Hindlimb muscle (tissue), 1 donor: ENCODE measurements at regions not wholly inside any gene's neighbourhood (a gene's known extent, or its start where the extent isn't known, plus 50 kb on each side); places are given as distances from the start of the nearest gene placed in this dataset.

Source experiments
- DNase-seq: peaks from one replicate; pipeline ENCODE4 v3.0.0-alpha.2; 2013

- no peak for DNase-seq
These were observed 867.7 kb upstream of the AGA start for GRCh38 chr4:178309890-178310289.

DNA sequence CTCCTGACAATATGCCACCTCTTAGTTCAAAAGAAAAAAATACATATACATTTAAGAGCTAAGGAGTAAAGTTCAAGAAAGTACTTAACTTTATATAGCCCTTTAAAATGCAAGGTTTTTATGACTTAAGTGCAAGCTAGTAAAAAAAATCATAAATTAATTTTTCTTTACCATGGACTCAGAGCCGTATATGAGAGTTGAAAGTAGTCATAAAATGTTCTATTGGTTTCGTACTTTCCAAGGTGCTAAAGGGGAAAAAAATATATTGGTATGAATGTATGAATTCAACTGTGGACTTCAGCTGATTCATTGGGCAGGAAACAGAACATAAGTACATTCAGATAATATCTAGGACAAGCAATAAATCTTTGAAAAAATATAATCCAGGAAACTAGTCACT lies 869.8 kb upstream of the AGA start:
- DNase-seq: no peak

- no peak for DNase-seq
These were observed 872.0 kb upstream of the AGA start for GRCh38 chr4:178314287-178314686.

DNA sequence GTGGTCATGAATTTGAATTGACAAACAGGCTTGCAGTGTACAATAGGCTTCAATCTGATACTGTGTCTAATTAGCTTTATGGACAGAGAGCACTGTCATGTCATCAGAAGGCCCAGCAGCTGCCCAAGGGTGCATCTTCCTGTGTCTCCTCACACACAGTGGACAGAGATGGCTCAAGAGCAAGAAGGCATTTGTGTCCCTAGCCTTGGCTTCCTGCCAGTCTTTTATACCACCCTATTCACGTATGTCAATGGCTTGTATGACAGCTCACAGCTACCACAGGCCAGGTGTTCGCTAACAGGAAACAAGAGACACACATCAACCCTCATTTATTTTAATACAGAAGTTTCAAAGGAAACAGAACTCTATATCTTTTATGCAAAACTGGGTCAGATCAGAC lies 874.0 kb upstream of the AGA start:
- DNase-seq: no peak

- no peak for DNase-seq
These were observed 877.8 kb upstream of the AGA start for GRCh38 chr4:178320003-178320402.

DNA sequence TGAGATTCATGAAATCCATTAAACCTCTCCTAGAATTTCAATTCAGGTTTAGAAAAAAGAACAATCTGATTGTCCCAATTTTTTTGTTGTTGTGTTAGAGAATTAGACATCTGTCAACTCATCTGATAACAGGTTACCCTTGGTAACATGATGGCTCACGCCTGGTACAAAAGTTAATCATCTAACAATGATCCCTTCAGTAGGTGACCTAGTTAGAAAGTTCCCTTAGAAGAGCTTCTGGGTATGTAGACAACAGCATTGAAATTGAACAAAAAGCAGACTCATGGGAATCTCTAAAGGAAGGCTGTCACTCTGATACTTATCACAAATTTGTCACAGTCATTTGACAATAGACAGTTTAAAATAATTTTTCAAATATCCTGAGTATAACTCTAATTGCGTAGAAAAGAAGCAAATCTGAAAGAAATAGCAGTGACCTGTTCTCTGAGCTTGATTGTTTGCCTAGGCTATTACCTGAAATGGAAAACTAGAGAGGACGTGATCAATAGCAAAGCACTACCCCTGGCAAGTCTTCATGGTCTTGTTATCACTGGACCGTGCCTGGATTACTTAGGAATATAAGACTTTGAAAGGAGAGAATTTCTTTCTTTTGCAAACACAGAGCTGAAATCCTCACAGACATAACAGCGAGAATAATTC lies 880.4 kb upstream of the AGA start:
- no peak for DNase-seq

DNA sequence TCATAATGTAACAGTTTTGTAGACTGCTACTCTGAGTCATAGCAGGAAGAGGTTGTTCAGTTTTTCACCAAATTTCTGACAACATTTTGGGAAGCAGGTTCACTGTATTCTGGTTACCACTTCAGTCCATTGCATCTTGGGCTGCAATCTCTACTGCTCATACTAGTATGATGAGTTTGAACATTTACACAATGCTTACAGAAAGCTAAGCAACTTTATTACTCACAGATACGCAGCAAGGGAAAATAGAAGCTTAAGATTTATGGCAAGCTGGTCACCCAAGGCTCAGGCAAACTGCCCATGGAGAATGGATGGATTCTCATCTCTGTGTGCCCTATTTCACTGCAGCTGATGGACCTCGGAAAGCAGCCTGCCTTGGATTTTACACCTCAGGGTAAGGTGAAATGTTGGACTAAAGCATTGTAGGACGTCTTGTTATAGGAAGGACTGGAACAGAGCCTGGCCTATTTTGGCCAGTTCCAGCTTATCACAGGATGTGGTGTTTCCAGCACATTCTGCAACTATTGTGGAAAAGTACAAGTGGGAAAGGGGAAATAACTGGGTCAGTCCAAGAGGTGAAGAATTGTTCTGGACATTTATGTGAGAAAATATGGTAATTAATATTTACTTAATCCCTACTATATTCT lies 887.1 kb upstream of the AGA start:
- DNase-seq: no peak

- DNase-seq: no peak
These were observed 891.1 kb upstream of the AGA start for GRCh38 chr4:178333355-178333754.

DNA sequence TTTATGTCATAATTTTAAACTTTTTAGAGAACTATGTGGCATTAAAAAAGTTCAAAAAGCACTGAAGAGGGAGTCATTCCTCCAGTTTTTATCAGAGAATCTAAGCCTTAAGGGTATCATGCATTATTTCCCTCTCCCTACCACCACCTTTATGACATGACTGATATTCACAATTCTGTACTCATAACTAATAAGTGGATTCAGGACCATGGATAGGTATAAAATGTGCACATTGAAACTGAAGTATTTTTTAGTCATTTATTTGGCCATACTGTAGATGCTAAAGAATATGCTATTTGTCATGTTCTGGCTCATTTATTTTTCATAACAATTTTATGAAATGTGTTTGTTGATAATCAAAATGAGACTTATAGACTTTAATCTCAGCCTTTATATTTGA lies 897.5 kb upstream of the AGA start:
- DNase-seq: no peak

- DNase-seq: no peak
These were observed 898.2 kb upstream of the AGA start for GRCh38 chr4:178340468-178340867.

DNA sequence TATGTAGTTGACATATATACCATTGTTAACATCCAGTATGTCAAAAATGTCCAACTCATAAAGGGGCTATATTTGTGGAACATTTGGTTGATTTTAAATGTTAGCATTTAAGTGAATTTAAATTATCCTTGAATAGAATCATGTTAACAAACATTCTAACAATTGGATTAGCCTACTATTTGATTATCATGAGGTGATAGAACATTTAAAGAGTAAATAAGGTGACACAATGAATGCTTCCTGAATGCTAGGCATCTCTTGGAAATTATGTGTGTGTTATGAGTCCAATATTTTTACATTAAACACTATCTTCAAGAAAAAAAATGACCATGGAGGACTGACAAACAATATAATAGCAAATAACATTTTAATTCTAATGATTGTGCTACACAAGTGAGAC lies 901.9 kb upstream of the AGA start:
- no peak for DNase-seq

DNA sequence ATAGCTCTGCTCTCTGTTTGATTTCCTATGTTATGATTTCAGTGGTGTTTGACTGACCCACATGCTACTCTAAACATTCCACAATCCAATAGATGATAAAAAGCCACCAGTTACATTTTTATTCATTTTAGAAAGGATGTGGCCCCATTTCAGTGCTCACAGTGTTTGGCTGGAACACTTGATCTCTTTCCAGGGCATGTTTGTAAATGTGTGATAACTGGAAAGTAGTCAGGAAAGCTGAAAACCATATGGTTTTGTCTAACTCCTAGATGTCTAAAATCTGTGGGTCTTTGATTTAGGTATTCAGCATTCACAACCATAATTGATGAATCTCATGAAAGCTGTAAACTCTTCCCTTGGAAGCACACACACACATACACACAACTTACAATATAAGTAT lies 904.9 kb upstream of the AGA start:
- DNase-seq: no peak

GRCh38 chr4:178349601-178350000 lies 907.4 kb upstream of the AGA start:
- DNase-seq: no peak

- DNase-seq: no peak
These were observed 908.9 kb upstream of the AGA start for GRCh38 chr4:178351185-178351584.

DNA sequence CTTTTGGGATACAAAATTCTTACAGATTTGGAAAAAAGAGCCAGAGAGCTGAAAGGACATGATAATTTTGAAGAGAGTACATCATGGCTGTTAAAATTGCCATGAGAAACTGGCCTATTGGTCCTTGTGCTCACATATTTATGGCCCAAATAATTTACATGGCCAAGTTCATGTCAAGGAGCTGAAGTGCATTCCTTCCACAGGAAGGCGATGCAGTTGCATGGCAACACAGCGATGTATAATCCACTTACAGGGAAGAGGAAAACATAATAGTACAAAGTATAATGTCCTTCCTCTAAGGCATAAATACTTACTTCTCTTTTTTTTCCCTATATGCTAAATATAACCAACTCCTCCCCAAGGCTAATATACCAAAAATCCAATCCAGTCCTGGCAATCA lies 914.5 kb upstream of the AGA start:
- DNase-seq: no peak

GRCh38 chr4:178385481-178385880 lies 943.2 kb upstream of the AGA start:
- DNase-seq: no peak

DNA sequence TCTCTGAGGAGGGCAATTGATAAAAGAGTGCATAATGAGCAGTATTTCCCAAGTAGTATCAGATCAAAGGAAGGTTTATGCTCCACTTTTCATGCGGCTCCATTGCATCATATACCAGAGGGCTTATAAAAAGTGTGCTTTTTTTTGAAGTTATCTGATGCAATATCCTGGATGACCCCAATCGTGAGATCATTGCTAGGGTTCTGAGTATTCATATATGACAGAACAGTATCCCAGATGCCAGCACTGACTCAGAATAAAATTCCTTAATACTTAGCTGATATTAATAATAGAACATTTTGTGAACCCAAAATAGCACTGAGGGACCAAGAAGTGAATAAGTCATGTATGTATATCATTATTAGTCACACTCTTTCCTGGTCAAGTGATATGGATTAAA lies 945.5 kb upstream of the AGA start:
- no peak for DNase-seq

DNA sequence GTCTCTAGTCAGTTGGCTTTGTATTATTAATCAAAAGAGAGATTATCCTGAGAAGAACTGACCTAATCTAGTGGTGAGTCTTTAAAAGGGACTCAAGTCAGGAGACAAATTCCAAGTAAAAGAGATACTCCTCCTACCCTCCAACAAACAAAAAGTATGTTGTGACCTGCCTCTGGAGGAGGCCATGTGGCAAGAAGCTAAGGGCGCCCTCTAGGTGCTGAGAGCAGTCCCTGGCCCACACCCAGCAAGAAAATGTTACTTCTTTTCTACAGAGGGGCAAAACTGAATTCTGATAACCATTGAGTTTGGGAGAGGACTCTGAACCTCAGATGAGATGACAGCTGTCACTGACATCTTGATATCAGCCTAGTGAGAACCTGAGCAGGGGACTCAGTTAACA lies 953.6 kb upstream of the AGA start:
- no peak for DNase-seq

GRCh38 chr4:178412455-178412854 lies 970.2 kb upstream of the AGA start:
- DNase-seq: no peak

GRCh38 chr4:178414042-178414441 lies 971.8 kb upstream of the AGA start:
- DNase-seq: no peak

- no peak for DNase-seq
These were observed 972.7 kb upstream of the AGA start for GRCh38 chr4:178414881-178415446.

GRCh38 chr4:178415925-178416324 lies 973.7 kb upstream of the AGA start:
- DNase-seq: no peak

GRCh38 chr4:178423366-178423765 lies 981.1 kb upstream of the AGA start:
- DNase-seq: no peak

- DNase-seq: no peak
These were observed 984.6 kb upstream of the AGA start for GRCh38 chr4:178426871-178427270.

DNA sequence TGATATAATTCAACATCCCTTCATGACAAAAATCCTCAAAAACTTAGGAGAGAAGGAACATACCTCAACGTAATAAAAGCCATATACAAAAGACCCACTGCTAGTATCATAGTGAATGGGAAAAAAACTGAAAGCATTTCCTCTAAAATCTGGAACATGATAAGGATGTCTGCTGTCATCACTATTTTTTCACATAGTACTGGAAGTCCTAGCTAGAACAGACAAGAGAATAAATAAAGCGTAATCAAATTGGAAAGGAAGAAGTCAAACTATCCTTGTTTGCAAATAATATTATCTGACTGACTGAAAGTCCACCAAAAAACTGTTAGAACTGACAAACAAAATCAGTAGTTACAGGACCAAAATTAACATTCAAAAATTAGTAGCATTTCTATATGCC lies 985.4 kb upstream of the AGA start:
- DNase-seq: no peak
